ENCODE measurements at regions not wholly inside any gene's neighbourhood (a gene's known extent, or its start where the extent isn't known, plus 50 kb on each side); places are given as distances from the start of the nearest gene placed in this dataset.

DNA sequence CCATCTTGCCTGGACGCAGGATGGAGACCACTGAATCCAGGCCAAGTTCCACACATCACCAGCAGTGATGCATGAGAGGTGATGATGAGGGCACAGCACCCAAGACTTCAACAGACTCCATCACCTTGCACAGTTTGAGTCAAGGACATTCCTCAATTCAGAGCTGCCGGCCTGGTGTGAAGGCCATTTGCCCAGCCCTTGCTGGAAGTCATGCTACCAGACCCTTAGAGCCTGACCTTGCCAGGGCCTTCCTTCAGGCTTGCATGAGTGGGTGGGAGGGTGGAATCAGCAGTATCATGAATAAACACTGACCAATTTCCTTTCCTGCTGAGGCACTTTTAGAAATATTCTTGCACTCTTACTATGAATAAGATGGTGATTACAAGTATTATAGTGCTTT, 130.2 kb upstream of the SSTR4 start:
- Mint-ChIP-seq H3K4me1 (peaks cover 3 to 5% of the 10 kb centered on the region in 2 experiments; a peak in 2 of 4 replicates), H3K27me3 (ENCODE audit: low read depth) (peaks cover 3% of the 10 kb centered on the region), H3K9me3 (peaks cover 10 to 12% of the 10 kb centered on the region in 2 experiments; a peak in 3 of 5 replicates), H3K27ac (no peak overlapping the region), H3K4me3 (no peak overlapping the region), H3K36me3 (ENCODE audit: insufficient read depth in 1 of 3, low read depth in 3 of 3) (no peaks in the 10 kb centered on the region)
- Histone ChIP-seq H3K9me3 (ENCODE audit: control insufficient read depth, low read depth, low read length) (no peaks in the 10 kb centered on the region), H2BK12ac (ENCODE audit: insufficient read length, low read depth, low read length) (no peak overlapping the region), H3K27me3 (ENCODE audit: insufficient read depth, low read length) (no peaks in the 10 kb centered on the region), H3K18ac (ENCODE audit: insufficient read length, low read depth, low read length) (no peak overlapping the region), H3T11ph (ENCODE audit: low read length) (no peak overlapping the region), H2BK20ac (ENCODE audit: low read depth, low read length, poor library complexity, severe bottlenecking) (no peak overlapping the region), H2BK15ac (ENCODE audit: low read depth, low read length) (no peak overlapping the region), H3K4me2 (ENCODE audit: insufficient read depth, insufficient read length, low read length) (no peak overlapping the region), H3K79me2 (ENCODE audit: insufficient read depth, low read length) (no peaks in the 10 kb centered on the region), H3K79me1 (ENCODE audit: insufficient read depth, low read depth, low read length, poor library complexity, severe bottlenecking) (no peaks in the 10 kb centered on the region), H4K8ac (replicated peaks; ENCODE audit: insufficient read length, low read depth, low read length) (no peak overlapping the region), H4K20me1 (ENCODE audit: control insufficient read depth, insufficient read depth, insufficient read length) (no peaks in the 10 kb centered on the region), H4K91ac (ENCODE audit: insufficient read length, low read depth, low read length) (no peak overlapping the region), H2BK120ac (ENCODE audit: low read depth, low read length, poor library complexity, severe bottlenecking) (no peak overlapping the region), H3K4me1 (ENCODE audit: insufficient read depth, low read length) (no peaks in the 10 kb centered on the region), H2AK5ac (ENCODE audit: insufficient read length, low read length) (no peak overlapping the region), H3K23me2 (ENCODE audit: insufficient read length, low read depth, low read length, poor library complexity, severe bottlenecking) (no peaks in the 10 kb centered on the region), H2BK5ac (ENCODE audit: insufficient read length, low read length) (no peak overlapping the region), H3K23ac (ENCODE audit: insufficient read length, low read depth, low read length) (no peak overlapping the region), H3K27ac (ENCODE audit: insufficient read length, low read depth, low read length) (no peak overlapping the region), H3K9ac (ENCODE audit: extremely low read depth, insufficient read length, low read length) (no peak overlapping the region), H3K14ac (ENCODE audit: insufficient read depth, low read length) (no peak overlapping the region), H3K56ac (ENCODE audit: insufficient read length, low read depth, low read length) (no peak overlapping the region), H3K4ac (ENCODE audit: low read depth, low read length) (no peak overlapping the region), H2AFZ (ENCODE audit: low read length) (no peak overlapping the region), H4K5ac (ENCODE audit: insufficient read length, low read depth, low read length) (no peak overlapping the region)
- no peak for DNase-seq
- WGBS (ENCODE audit: extremely low coverage, insufficient read length, low lambda C conversion rate), result no CpG with 5 or more reads among the region's 2 CpGs
- TF ChIP-seq, protein P1, sequence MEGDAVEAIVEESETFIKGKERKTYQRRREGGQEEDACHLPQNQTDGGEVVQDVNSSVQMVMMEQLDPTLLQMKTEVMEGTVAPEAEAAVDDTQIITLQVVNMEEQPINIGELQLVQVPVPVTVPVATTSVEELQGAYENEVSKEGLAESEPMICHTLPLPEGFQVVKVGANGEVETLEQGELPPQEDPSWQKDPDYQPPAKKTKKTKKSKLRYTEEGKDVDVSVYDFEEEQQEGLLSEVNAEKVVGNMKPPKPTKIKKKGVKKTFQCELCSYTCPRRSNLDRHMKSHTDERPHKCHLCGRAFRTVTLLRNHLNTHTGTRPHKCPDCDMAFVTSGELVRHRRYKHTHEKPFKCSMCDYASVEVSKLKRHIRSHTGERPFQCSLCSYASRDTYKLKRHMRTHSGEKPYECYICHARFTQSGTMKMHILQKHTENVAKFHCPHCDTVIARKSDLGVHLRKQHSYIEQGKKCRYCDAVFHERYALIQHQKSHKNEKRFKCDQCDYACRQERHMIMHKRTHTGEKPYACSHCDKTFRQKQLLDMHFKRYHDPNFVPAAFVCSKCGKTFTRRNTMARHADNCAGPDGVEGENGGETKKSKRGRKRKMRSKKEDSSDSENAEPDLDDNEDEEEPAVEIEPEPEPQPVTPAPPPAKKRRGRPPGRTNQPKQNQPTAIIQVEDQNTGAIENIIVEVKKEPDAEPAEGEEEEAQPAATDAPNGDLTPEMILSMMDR (conservative IDR thresholded peaks at IDR 0.05), result no peak
